ENCODE measurements at regions not wholly inside any gene's neighbourhood (a gene's known extent, or its start where the extent isn't known, plus 50 kb on each side); places are given as distances from the start of the nearest gene placed in this dataset.

- Histone ChIP-seq H3K27ac (ENCODE audit: low read depth, low read length) (no peak overlapping the region), H3K4me1 (ENCODE audit: control insufficient read depth, insufficient read depth, low read length) (no peaks in the 10 kb centered on the region), H3K9me3 (ENCODE audit: control insufficient read depth, insufficient read depth, low read length) (no peaks in the 10 kb centered on the region), H3K27me3 (ENCODE audit: control insufficient read depth, insufficient read depth, low read length) (no peaks in the 10 kb centered on the region), H3K36me3 (ENCODE audit: control insufficient read depth, insufficient read depth, low read length) (no peaks in the 10 kb centered on the region), H3K4me3 (ENCODE audit: low read depth, low read length) (no peak overlapping the region)
- no peak for DNase-seq (ENCODE audit: low read depth in 4 of 6, low spot score in 6 of 6)
Observed at GRCh38 chrY:19392876-19393275, 351.6 kb downstream of the KDM5D start.

DNA sequence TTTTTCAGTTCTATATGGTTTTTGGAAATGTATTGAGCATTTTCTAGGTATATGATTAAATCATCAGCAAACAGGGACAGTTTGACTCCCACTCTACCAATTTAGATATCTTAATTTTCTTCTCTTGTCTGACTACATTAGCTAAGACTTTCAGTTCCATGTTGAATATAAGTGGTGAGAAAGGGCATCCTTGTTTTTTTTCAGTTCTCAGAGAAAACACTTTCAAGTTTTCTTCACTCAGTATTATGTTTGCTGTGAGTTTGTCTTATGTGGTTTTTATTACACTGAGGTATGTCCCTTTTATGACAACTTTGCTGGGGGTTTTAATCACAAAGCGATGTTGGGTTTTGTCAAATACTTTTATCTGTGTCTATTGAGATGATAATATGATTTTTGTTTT is 352.6 kb downstream of the KDM5D start:
- Histone ChIP-seq H3K9me3 (ENCODE audit: control insufficient read depth, insufficient read depth, low read length) (no peaks in the 10 kb centered on the region), H3K36me3 (ENCODE audit: control insufficient read depth, insufficient read depth, low read length) (no peaks in the 10 kb centered on the region), H3K4me1 (ENCODE audit: control insufficient read depth, insufficient read depth, low read length) (no peaks in the 10 kb centered on the region), H3K4me3 (ENCODE audit: low read depth, low read length) (no peak overlapping the region), H3K27ac (ENCODE audit: low read depth, low read length) (no peak overlapping the region), H3K27me3 (ENCODE audit: control insufficient read depth, insufficient read depth, low read length) (no peaks in the 10 kb centered on the region)
- no peak for DNase-seq (ENCODE audit: low read depth in 4 of 6, low spot score in 6 of 6)
- WGBS (ENCODE audit: insufficient coverage): no CpG with 5 or more reads among the region's 1 CpG

DNA sequence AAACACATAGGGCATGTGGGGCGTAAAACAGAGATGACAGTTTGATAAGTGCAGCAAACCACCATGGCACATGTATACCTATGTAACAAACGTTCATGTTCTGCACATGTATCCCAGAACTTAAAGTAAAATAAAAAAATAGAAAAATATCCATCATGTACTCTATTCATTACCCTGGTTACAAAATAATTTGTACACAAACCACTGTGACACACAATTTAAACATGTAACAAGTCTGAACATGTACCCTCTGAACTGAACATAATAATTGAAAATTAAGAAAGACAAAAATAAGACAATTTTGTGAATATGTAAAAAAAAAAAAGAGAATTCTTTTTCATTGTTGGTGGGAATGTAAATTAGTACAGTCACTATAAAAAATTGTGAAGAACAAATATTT is 379.2 kb downstream of the KDM5D start:
- no peaks in the 10 kb centered on the region for H3K36me3 ChIP-seq (ENCODE audit: control insufficient read depth, insufficient read depth, low read length)
- H3K27me3 ChIP-seq (ENCODE audit: control insufficient read depth, insufficient read depth, low read length): no peaks in the 10 kb centered on the region
- no peaks in the 10 kb centered on the region for H3K4me1 ChIP-seq (ENCODE audit: control insufficient read depth, insufficient read depth, low read length)
- DNase-seq (ENCODE audit: low read depth in 4 of 6, low spot score in 6 of 6): no peak
- no CpG with 5 or more reads among the region's 2 CpGs for WGBS (ENCODE audit: insufficient coverage)
- no peak overlapping the region for H3K4me3 ChIP-seq (ENCODE audit: low read depth, low read length)
- H3K9me3 ChIP-seq (ENCODE audit: control insufficient read depth, insufficient read depth, low read length): no peaks in the 10 kb centered on the region
- H3K27ac ChIP-seq (ENCODE audit: low read depth, low read length): no peak overlapping the region

- H3K4me3 ChIP-seq (ENCODE audit: low read depth, low read length): no peak overlapping the region
- no peaks in the 10 kb centered on the region for H3K36me3 ChIP-seq (ENCODE audit: control insufficient read depth, insufficient read depth, low read length)
- no peaks in the 10 kb centered on the region for H3K9me3 ChIP-seq (ENCODE audit: control insufficient read depth, insufficient read depth, low read length)
- H3K27me3 ChIP-seq (ENCODE audit: control insufficient read depth, insufficient read depth, low read length): no peaks in the 10 kb centered on the region
- H3K4me1 ChIP-seq (ENCODE audit: control insufficient read depth, insufficient read depth, low read length): no peaks in the 10 kb centered on the region
- DNase-seq (ENCODE audit: low read depth in 4 of 6, low spot score in 6 of 6): no peak
- WGBS (ENCODE audit: insufficient coverage): no CpG with 5 or more reads among the region's 1 CpG
- no peak overlapping the region for H3K27ac ChIP-seq (ENCODE audit: low read depth, low read length)
Observed at GRCh38 chrY:19357249-19357648, 387.3 kb downstream of the KDM5D start.

GRCh38 chrY:19356735-19357134 is 387.8 kb downstream of the KDM5D start:
- no peaks in the 10 kb centered on the region for H3K27me3 ChIP-seq (ENCODE audit: control insufficient read depth, insufficient read depth, low read length)
- no peaks in the 10 kb centered on the region for H3K36me3 ChIP-seq (ENCODE audit: control insufficient read depth, insufficient read depth, low read length)
- DNase-seq (ENCODE audit: low read depth in 4 of 6, low spot score in 6 of 6): no peak
- H3K9me3 ChIP-seq (ENCODE audit: control insufficient read depth, insufficient read depth, low read length): no peaks in the 10 kb centered on the region
- no peak overlapping the region for H3K4me3 ChIP-seq (ENCODE audit: low read depth, low read length)
- H3K4me1 ChIP-seq (ENCODE audit: control insufficient read depth, insufficient read depth, low read length): no peaks in the 10 kb centered on the region
- H3K27ac ChIP-seq (ENCODE audit: low read depth, low read length): no peak overlapping the region

- DNase-seq (ENCODE audit: low read depth in 4 of 6, low spot score in 6 of 6): no peak
- Histone ChIP-seq H3K27ac (ENCODE audit: low read depth, low read length) (no peak overlapping the region), H3K4me1 (ENCODE audit: control insufficient read depth, insufficient read depth, low read length) (no peaks in the 10 kb centered on the region), H3K9me3 (ENCODE audit: control insufficient read depth, insufficient read depth, low read length) (no peaks in the 10 kb centered on the region), H3K4me3 (ENCODE audit: low read depth, low read length) (no peak overlapping the region), H3K36me3 (ENCODE audit: control insufficient read depth, insufficient read depth, low read length) (no peaks in the 10 kb centered on the region), H3K27me3 (ENCODE audit: control insufficient read depth, insufficient read depth, low read length) (no peaks in the 10 kb centered on the region)
- no CpG with 5 or more reads among the region's 1 CpG for WGBS (ENCODE audit: insufficient coverage)
Observed at GRCh38 chrY:19354857-19355173, 389.7 kb downstream of the KDM5D start.

GRCh38 chrY:19354061-19354856 is 390.3 kb downstream of the KDM5D start:
- WGBS (ENCODE audit: insufficient coverage): no CpG with 5 or more reads among the region's 4 CpGs

DNA sequence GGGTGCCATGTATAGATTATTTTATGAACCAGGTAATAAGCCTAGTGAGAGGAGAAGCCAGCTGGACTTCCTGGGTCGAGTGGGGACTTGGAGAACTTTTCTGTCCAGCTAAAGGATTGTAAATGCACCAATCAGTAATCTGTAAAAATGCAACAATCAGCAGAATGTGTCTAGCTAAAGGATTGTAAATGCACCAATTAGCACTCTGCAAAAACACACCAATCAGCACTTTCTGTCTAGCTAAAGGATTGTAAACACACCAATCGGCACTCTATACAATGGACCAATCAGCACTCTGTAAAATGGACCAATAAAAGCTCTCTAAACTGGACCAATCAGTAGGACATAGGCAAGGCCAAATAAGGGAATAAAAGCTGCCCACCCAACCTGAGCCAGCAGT is 392.9 kb downstream of the KDM5D start:
- no peaks in the 10 kb centered on the region for H3K36me3 ChIP-seq (ENCODE audit: control insufficient read depth, insufficient read depth, low read length)
- no peak overlapping the region for H3K27ac ChIP-seq (ENCODE audit: low read depth, low read length)
- no peak overlapping the region for H3K4me3 ChIP-seq (ENCODE audit: low read depth, low read length)
- no peak for DNase-seq (ENCODE audit: low read depth in 4 of 6, low spot score in 6 of 6)
- no peaks in the 10 kb centered on the region for H3K4me1 ChIP-seq (ENCODE audit: control insufficient read depth, insufficient read depth, low read length)
- WGBS (ENCODE audit: insufficient coverage): no CpG with 5 or more reads among the region's 2 CpGs
- H3K27me3 ChIP-seq (ENCODE audit: control insufficient read depth, insufficient read depth, low read length): no peaks in the 10 kb centered on the region
- H3K9me3 ChIP-seq (ENCODE audit: control insufficient read depth, insufficient read depth, low read length): no peaks in the 10 kb centered on the region

More at GRCh38 chrY:19354061-19354856, 390.3 kb downstream of the KDM5D start:
- Histone ChIP-seq H3K4me3 (ENCODE audit: low read depth, low read length) (no peak overlapping the region), H3K36me3 (ENCODE audit: control insufficient read depth, insufficient read depth, low read length) (no peaks in the 10 kb centered on the region), H3K4me1 (ENCODE audit: control insufficient read depth, insufficient read depth, low read length) (no peaks in the 10 kb centered on the region), H3K9me3 (ENCODE audit: control insufficient read depth, insufficient read depth, low read length) (no peaks in the 10 kb centered on the region), H3K27ac (ENCODE audit: low read depth, low read length) (no peak overlapping the region), H3K27me3 (ENCODE audit: control insufficient read depth, insufficient read depth, low read length) (no peaks in the 10 kb centered on the region)
- no peak for DNase-seq (ENCODE audit: low read depth in 4 of 6, low spot score in 6 of 6)

DNA sequence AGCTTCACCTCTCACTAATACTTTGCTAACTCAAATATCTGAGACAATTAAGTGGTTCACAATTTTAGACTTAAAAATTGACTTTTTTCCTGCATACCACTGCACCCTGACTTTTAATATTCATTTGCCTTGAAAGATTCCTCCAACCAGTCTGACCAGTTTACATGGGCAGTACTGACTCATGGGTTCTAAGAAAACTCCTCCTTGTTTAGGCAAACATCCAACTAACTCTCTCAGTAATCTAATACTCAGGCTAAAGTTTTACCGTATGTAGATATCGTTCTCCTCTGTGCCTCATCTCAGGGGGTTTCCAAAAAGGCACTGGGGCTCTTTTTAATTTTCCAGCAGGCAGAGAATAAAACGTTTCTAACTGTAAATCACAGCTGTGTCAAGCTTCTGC is 422.8 kb downstream of the KDM5D start:
- no CpG with 5 or more reads among the region's 3 CpGs for WGBS (ENCODE audit: insufficient coverage)
- no peak for DNase-seq (ENCODE audit: low read depth in 4 of 6, low spot score in 6 of 6)
- no peaks in the 10 kb centered on the region for H3K36me3 ChIP-seq (ENCODE audit: control insufficient read depth, insufficient read depth, low read length)
- no peak overlapping the region for H3K4me3 ChIP-seq (ENCODE audit: low read depth, low read length)
- H3K27me3 ChIP-seq (ENCODE audit: control insufficient read depth, insufficient read depth, low read length): no peaks in the 10 kb centered on the region
- H3K4me1 ChIP-seq (ENCODE audit: control insufficient read depth, insufficient read depth, low read length): no peaks in the 10 kb centered on the region
- no peak overlapping the region for H3K27ac ChIP-seq (ENCODE audit: low read depth, low read length)
- H3K9me3 ChIP-seq (ENCODE audit: control insufficient read depth, insufficient read depth, low read length): no peaks in the 10 kb centered on the region

DNA sequence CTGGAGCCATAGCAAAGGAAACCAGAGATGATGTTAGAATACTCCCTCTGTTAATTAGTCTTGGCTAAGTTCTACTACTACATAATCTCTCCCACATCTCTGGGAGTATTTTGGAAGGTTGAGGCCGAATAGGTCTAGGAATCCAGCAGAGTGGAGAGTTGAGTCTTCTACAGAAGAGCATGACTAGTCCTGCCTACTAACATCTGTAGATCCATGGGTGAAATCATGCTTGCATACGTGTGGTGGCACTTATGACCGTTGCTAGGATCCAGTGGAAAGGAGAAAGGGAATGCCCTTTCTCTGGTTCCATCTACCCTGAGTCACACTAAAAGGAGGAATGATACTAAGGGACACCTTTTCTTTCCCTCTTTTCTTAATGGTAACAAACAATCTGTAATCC is 425.4 kb downstream of the KDM5D start:
- no peak for DNase-seq (ENCODE audit: low read depth in 4 of 6, low spot score in 6 of 6)
- WGBS (ENCODE audit: insufficient coverage): no CpG with 5 or more reads among the region's 3 CpGs
- Histone ChIP-seq H3K4me1 (ENCODE audit: control insufficient read depth, insufficient read depth, low read length) (no peaks in the 10 kb centered on the region), H3K4me3 (ENCODE audit: low read depth, low read length) (no peak overlapping the region), H3K36me3 (ENCODE audit: control insufficient read depth, insufficient read depth, low read length) (no peaks in the 10 kb centered on the region), H3K27ac (ENCODE audit: low read depth, low read length) (no peak overlapping the region), H3K27me3 (ENCODE audit: control insufficient read depth, insufficient read depth, low read length) (no peaks in the 10 kb centered on the region), H3K9me3 (ENCODE audit: control insufficient read depth, insufficient read depth, low read length) (no peaks in the 10 kb centered on the region)
